ENCODE measurements at regions not wholly inside any gene's neighbourhood (a gene's known extent, or its start where the extent isn't known, plus 50 kb on each side); places are given as distances from the start of the nearest gene placed in this dataset.

- H3K9me3 ChIP-seq (ENCODE audit: control insufficient read depth, low read depth, low read length), result no peaks in the 10 kb centered on the region
- no CpG with 5 or more reads among the region's 1 CpG for WGBS (ENCODE audit: insufficient coverage, low lambda C conversion rate)
- no peak for DNase-seq
- H3K27me3 ChIP-seq (ENCODE audit: control insufficient read depth, insufficient read depth, low read length), result no peaks in the 10 kb centered on the region
- H3K4me3 ChIP-seq (ENCODE audit: low read length), result no peak overlapping the region
- no peaks in the 10 kb centered on the region for H3K4me1 ChIP-seq (ENCODE audit: control insufficient read depth, insufficient read depth, low read length)
- H3K27ac ChIP-seq (ENCODE audit: low read length), result no peak overlapping the region
- no peaks in the 10 kb centered on the region for H3K36me3 ChIP-seq (ENCODE audit: control insufficient read depth, insufficient read depth, low read length)
These were observed 117.9 kb upstream of the AGR3 start for GRCh38 chr7:16999541-17000267.

DNA sequence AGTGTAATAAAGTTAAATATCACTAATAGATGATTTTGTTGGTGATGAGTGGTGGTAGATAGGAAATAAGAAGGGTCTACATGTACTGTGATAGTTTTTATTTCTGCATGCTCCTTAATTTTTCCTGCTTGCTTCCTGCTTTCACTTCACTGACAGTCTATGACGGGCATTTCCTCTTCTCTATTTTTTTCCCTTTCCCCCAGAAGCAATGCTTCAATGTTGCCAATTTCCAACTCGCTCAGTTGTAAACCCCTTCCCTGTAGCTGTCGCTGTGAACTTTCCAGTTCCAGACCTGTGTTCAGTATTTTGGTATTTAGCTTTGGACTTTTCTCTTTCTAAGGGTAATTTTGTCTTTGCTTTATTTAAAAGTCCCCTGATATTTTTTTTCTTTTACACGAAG, 123.5 kb upstream of the AGR3 start:
- H3K36me3 ChIP-seq (ENCODE audit: control insufficient read depth, insufficient read depth, low read length), result no peaks in the 10 kb centered on the region
- no peak overlapping the region for H3K27ac ChIP-seq (ENCODE audit: low read length)
- 91% methylated on average over 4 of the region's 4 CpGs for WGBS (ENCODE audit: insufficient coverage, low lambda C conversion rate)
- no peaks in the 10 kb centered on the region for H3K4me1 ChIP-seq (ENCODE audit: control insufficient read depth, insufficient read depth, low read length)
- no peaks in the 10 kb centered on the region for H3K9me3 ChIP-seq (ENCODE audit: control insufficient read depth, low read depth, low read length)
- no peaks in the 10 kb centered on the region for H3K27me3 ChIP-seq (ENCODE audit: control insufficient read depth, insufficient read depth, low read length)
- no peak for DNase-seq
- no peak overlapping the region for H3K4me3 ChIP-seq (ENCODE audit: low read length)

GRCh38 chr7:17007841-17008240, 126.1 kb upstream of the AGR3 start:
- WGBS (ENCODE audit: insufficient coverage, low lambda C conversion rate), result no CpG with 5 or more reads among the region's 2 CpGs
- no peak for DNase-seq

GRCh38 chr7:17009007-17009719, 127.4 kb upstream of the AGR3 start:
- Histone ChIP-seq H3K4me3 (ENCODE audit: low read length) (no peak overlapping the region), H3K27me3 (ENCODE audit: control insufficient read depth, insufficient read depth, low read length) (no peaks in the 10 kb centered on the region), H3K9me3 (ENCODE audit: control insufficient read depth, low read depth, low read length) (no peaks in the 10 kb centered on the region), H3K27ac (ENCODE audit: low read length) (no peak overlapping the region), H3K36me3 (ENCODE audit: control insufficient read depth, insufficient read depth, low read length) (no peaks in the 10 kb centered on the region), H3K4me1 (ENCODE audit: control insufficient read depth, insufficient read depth, low read length) (no peaks in the 10 kb centered on the region)
- WGBS (ENCODE audit: insufficient coverage, low lambda C conversion rate), result 40% methylated on average over 1 of the region's 4 CpGs
- DNase-seq, result no peak

More at GRCh38 chr7:17007841-17008240, 126.1 kb upstream of the AGR3 start:
- Histone ChIP-seq H3K9me3 (ENCODE audit: control insufficient read depth, low read depth, low read length) (no peaks in the 10 kb centered on the region), H3K27me3 (ENCODE audit: control insufficient read depth, insufficient read depth, low read length) (no peaks in the 10 kb centered on the region), H3K4me3 (ENCODE audit: low read length) (no peak overlapping the region), H3K27ac (ENCODE audit: low read length) (no peak overlapping the region), H3K36me3 (ENCODE audit: control insufficient read depth, insufficient read depth, low read length) (no peaks in the 10 kb centered on the region), H3K4me1 (ENCODE audit: control insufficient read depth, insufficient read depth, low read length) (no peaks in the 10 kb centered on the region)

GRCh38 chr7:17009933-17010332, 128.2 kb upstream of the AGR3 start:
- Histone ChIP-seq H3K27ac (ENCODE audit: low read length) (no peak overlapping the region), H3K27me3 (ENCODE audit: control insufficient read depth, insufficient read depth, low read length) (no peaks in the 10 kb centered on the region), H3K9me3 (ENCODE audit: control insufficient read depth, low read depth, low read length) (no peaks in the 10 kb centered on the region), H3K4me3 (ENCODE audit: low read length) (no peak overlapping the region), H3K36me3 (ENCODE audit: control insufficient read depth, insufficient read depth, low read length) (no peaks in the 10 kb centered on the region), H3K4me1 (ENCODE audit: control insufficient read depth, insufficient read depth, low read length) (no peaks in the 10 kb centered on the region)
- 100% methylated on average over 1 of the region's 1 CpG for WGBS (ENCODE audit: insufficient coverage, low lambda C conversion rate)
- DNase-seq, result no peak

DNA sequence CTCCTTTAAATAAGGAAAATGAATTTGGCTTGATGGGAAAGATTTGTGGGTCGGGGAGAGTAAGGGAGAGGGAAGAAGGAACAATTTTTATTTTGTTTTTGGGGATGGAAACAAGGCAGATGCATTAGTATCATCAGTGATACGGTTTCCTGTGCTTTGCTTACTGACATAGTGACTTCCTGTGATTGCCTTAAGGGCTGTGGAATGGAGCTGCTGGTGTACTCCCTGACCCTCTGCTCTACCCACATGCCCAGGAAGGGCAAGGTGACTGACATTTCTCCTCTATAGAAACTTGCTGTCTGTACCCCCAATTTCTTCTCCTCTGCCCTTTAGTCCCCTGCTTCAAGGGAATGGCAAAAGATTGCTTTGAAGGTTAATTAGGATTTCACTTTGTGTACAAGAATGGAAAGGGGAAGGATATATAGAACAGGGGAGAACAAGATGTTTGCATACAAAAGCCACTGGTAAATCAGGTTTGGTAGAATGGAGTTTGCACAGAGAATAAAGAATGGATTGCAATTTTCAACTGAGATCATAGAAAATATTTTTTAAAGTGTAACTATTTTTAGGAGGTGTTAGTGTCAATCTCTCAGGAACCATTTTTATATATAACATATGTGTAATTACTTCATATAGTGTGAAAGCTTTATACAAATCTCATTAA, 129.0 kb upstream of the AGR3 start:
- no CpG with 5 or more reads among the region's 2 CpGs for WGBS (ENCODE audit: insufficient coverage, low lambda C conversion rate)
- Histone ChIP-seq H3K36me3 (ENCODE audit: control insufficient read depth, insufficient read depth, low read length) (no peaks in the 10 kb centered on the region), H3K9me3 (ENCODE audit: control insufficient read depth, low read depth, low read length) (no peaks in the 10 kb centered on the region), H3K27ac (ENCODE audit: low read length) (no peak overlapping the region), H3K27me3 (ENCODE audit: control insufficient read depth, insufficient read depth, low read length) (no peaks in the 10 kb centered on the region), H3K4me1 (ENCODE audit: control insufficient read depth, insufficient read depth, low read length) (no peaks in the 10 kb centered on the region), H3K4me3 (ENCODE audit: low read length) (no peak overlapping the region)
- no peak for DNase-seq

DNA sequence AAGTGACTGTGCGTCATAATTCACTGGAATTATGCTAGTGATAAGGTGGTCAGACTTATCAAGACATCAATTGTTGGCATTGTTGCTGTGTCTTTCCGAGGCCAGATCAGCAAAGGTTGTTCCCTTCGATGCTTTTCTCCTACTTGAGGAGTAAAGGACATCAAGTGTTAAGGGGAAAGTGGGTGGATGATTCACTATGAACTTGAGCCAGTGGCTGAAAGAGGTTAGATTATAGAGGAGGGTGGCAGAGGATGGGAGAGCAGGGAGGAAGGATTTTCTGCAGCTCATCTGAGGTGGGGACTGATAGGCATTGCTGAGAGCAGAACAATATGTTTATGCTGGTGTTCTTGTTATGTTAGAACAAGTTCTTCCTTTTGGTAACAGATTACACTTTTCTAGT, 131.4 kb upstream of the AGR3 start:
- no CpG with 5 or more reads among the region's 3 CpGs for WGBS (ENCODE audit: insufficient coverage, low lambda C conversion rate)

GRCh38 chr7:17014686-17015085, 132.9 kb upstream of the AGR3 start:
- no peaks in the 10 kb centered on the region for H3K9me3 ChIP-seq (ENCODE audit: control insufficient read depth, low read depth, low read length)
- no peaks in the 10 kb centered on the region for H3K36me3 ChIP-seq (ENCODE audit: control insufficient read depth, insufficient read depth, low read length)
- no peak overlapping the region for H3K4me3 ChIP-seq (ENCODE audit: low read length)
- H3K4me1 ChIP-seq (ENCODE audit: control insufficient read depth, insufficient read depth, low read length), result no peaks in the 10 kb centered on the region
- H3K27me3 ChIP-seq (ENCODE audit: control insufficient read depth, insufficient read depth, low read length), result no peaks in the 10 kb centered on the region
- no peak for DNase-seq
- 100% methylated on average over 6 of the region's 8 CpGs for WGBS (ENCODE audit: insufficient coverage, low lambda C conversion rate)
- H3K27ac ChIP-seq (ENCODE audit: low read length), result no peak overlapping the region

More for the DNA sequence above, 131.4 kb upstream of the AGR3 start:
- Histone ChIP-seq H3K36me3 (ENCODE audit: control insufficient read depth, insufficient read depth, low read length) (no peaks in the 10 kb centered on the region), H3K4me1 (ENCODE audit: control insufficient read depth, insufficient read depth, low read length) (no peaks in the 10 kb centered on the region), H3K4me3 (ENCODE audit: low read length) (no peak overlapping the region), H3K9me3 (ENCODE audit: control insufficient read depth, low read depth, low read length) (no peaks in the 10 kb centered on the region), H3K27ac (ENCODE audit: low read length) (no peak overlapping the region), H3K27me3 (ENCODE audit: control insufficient read depth, insufficient read depth, low read length) (no peaks in the 10 kb centered on the region)
- DNase-seq, result no peak

DNA sequence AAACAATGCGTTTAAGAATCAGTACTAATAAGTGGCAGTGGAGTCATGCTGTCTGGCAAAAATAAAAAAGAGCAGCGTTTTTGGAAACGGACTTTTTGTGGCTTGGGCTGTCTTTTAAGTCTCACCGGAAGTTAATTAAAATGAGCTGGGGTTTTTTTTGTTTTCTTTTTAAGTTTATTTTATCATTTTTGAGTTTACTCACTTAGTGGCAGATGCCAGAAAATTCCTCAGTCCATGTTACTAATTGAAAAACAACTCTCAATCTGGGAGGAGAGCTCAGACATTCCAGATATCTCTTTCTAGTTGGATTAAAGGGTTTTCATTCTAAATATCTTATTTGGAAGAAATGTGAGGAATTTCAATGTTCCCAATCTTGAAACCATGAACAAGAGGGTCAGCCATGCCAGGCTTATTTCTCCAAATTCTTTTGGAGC, 133.8 kb upstream of the AGR3 start:
- WGBS (ENCODE audit: insufficient coverage, low lambda C conversion rate), result 80% methylated on average over 4 of the region's 4 CpGs
- no peak overlapping the region for H3K27ac ChIP-seq (ENCODE audit: low read length)
- no peaks in the 10 kb centered on the region for H3K27me3 ChIP-seq (ENCODE audit: control insufficient read depth, insufficient read depth, low read length)
- DNase-seq, result no peak
- no peaks in the 10 kb centered on the region for H3K36me3 ChIP-seq (ENCODE audit: control insufficient read depth, insufficient read depth, low read length)
- H3K9me3 ChIP-seq (ENCODE audit: control insufficient read depth, low read depth, low read length), result no peaks in the 10 kb centered on the region
- H3K4me3 ChIP-seq (ENCODE audit: low read length), result no peak overlapping the region
- no peaks in the 10 kb centered on the region for H3K4me1 ChIP-seq (ENCODE audit: control insufficient read depth, insufficient read depth, low read length)

DNA sequence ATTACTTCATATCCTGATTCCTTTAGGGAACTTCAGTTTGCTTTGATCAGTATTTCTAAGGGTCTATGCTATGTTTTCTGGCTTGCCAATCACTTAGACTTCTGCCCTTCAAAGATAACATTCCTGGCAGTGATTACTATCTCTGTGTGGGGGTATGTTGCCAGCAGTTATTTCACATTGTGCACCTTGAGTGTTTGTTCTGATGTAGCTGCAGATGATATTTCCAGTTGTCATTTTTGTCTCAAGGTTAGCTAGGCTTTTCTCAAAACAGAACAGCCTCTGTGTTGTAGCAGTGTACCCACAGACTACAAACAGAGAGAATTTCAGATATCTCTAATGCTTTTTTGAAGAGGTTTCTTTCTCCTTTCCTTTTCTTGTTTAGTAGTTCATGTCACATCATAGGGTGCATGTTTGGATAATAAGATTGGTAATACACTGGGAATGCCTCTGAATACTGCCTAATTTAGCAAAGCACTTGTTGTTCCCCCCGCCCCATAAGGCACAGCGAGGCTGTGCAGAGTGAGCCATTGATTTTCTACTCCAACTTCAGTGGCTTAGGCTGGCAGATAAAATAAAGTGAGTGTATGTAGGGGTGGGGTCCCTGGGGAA, 134.7 kb upstream of the AGR3 start:
- WGBS (ENCODE audit: insufficient coverage, low lambda C conversion rate), result no CpG with 5 or more reads among the region's 2 CpGs
- no peak overlapping the region for H3K27ac ChIP-seq (ENCODE audit: low read length)
- no peak overlapping the region for H3K4me3 ChIP-seq (ENCODE audit: low read length)

More for the DNA sequence above, 134.7 kb upstream of the AGR3 start:
- H3K4me1 ChIP-seq (ENCODE audit: control insufficient read depth, insufficient read depth, low read length), result no peaks in the 10 kb centered on the region
- DNase-seq, result no peak
- H3K36me3 ChIP-seq (ENCODE audit: control insufficient read depth, insufficient read depth, low read length), result no peaks in the 10 kb centered on the region
- H3K9me3 ChIP-seq (ENCODE audit: control insufficient read depth, low read depth, low read length), result no peaks in the 10 kb centered on the region
- no peaks in the 10 kb centered on the region for H3K27me3 ChIP-seq (ENCODE audit: control insufficient read depth, insufficient read depth, low read length)

All from large intestine (tissue), 3 donors.